ENCODE measurements at regions not wholly inside any gene's neighbourhood (a gene's known extent, or its start where the extent isn't known, plus 50 kb on each side); places are given as distances from the start of the nearest gene placed in this dataset.
"Not testable (repeated sequence)": the region's sequence is repeated elsewhere in the genome, so short reads cannot be mapped to it uniquely, and the experiment has no call there.

- H4K5ac ChIP-seq (ENCODE audit: insufficient read length, low read depth, low read length); H2BK12ac ChIP-seq (ENCODE audit: low read depth, low read length); H3K23me2 ChIP-seq (ENCODE audit: low read depth, low read length); H3K23ac ChIP-seq (ENCODE audit: insufficient read length); H3K56ac ChIP-seq (replicated peaks; ENCODE audit: insufficient read length, low read depth, low read length); CTCF ChIA-PET (ENCODE audit: partially characterized antibody); H3K4me2 ChIP-seq (ENCODE audit: insufficient read depth in 1 of 2, low read depth in 2 of 2, low read length in 2 of 2); FAIRE-seq; H3K4me3 ChIP-seq (ENCODE audit: extremely low read depth in 1 of 4, insufficient read depth in 2 of 4, low read depth in 3 of 4, low read length in 4 of 4); H2BK5ac ChIP-seq (ENCODE audit: low read depth, low read length); H3K9ac ChIP-seq (replicated peaks in 1 of 4; ENCODE audit: extremely low read depth in 1 of 4, low read depth in 3 of 4, low read length in 3 of 4); H2BK120ac ChIP-seq (replicated peaks; ENCODE audit: low read depth, low read length); H3K27ac ChIP-seq (ENCODE audit: low read depth, low read length); H3K27me3 ChIP-seq (replicated peaks in 1 of 4; ENCODE audit: control insufficient read depth in 3 of 4, extremely low read depth in 1 of 4, insufficient read depth in 3 of 4, low read length in 3 of 4); POLR2A ChIA-PET (ENCODE audit: partially characterized antibody); H3K4me1 ChIP-seq (replicated peaks in 1 of 4; ENCODE audit: control insufficient read depth in 3 of 4, insufficient read depth in 4 of 4, low read length in 3 of 4); H2BK15ac ChIP-seq (ENCODE audit: low read length); H3K14ac ChIP-seq (ENCODE audit: insufficient read length); H3K18ac ChIP-seq (ENCODE audit: extremely low read depth, low read length); H2BK20ac ChIP-seq (ENCODE audit: low read length); H3K79me2 ChIP-seq (ENCODE audit: control insufficient read depth in 1 of 2, insufficient read depth in 2 of 2, low read length in 2 of 2); DNase-seq (ENCODE audit: low read depth in 1 of 2, low spot score in 2 of 2); H3K79me1 ChIP-seq (ENCODE audit: low read depth, low read length); H3K4ac ChIP-seq (replicated peaks; ENCODE audit: insufficient read length, low read depth, low read length); H2AK5ac ChIP-seq (ENCODE audit: low read depth, low read length); H2AFZ ChIP-seq (ENCODE audit: low read length); H3K36me3 ChIP-seq (ENCODE audit: control insufficient read depth in 2 of 4, insufficient read depth in 4 of 4, low read length in 3 of 4); H4K8ac ChIP-seq (ENCODE audit: extremely low read depth, insufficient read depth, low read length); H4K91ac ChIP-seq (replicated peaks; ENCODE audit: insufficient read length, low read length); H4K20me1 ChIP-seq (replicated peaks in 1 of 2; ENCODE audit: control insufficient read depth in 1 of 2, insufficient read depth in 2 of 2, low read length in 2 of 2): not testable (repeated sequence)
- peaks cover 12 to 22% of the 10 kb centered on the region in 2 experiments for H3K9me3 ChIP-seq (ENCODE audit: insufficient read depth in 2 of 2, low read depth in 1 of 2, low read length in 1 of 2)
- WGBS, 2 experiments (ENCODE audit: extremely low coverage in 1 of 2, insufficient coverage in 1 of 2, insufficient read length in 1 of 2, insufficient replicate concordance in 2 of 2, low coverage in 1 of 2, low lambda C conversion rate in 2 of 2, missing lambda C conversion rate in 1 of 2), result 95% methylated on average over 4 of the region's 4 CpGs; no CpG with 5 or more reads in 1 of the 2 experiments
Measured at GRCh38 chr3:26097111-26097510, 307.2 kb downstream of the OXSM start.
